CD8-positive, alpha-beta memory T cell (primary cell): ENCODE measurements at regions not wholly inside any gene's neighbourhood (a gene's known extent, or its start where the extent isn't known, plus 50 kb on each side); places are given as distances from the start of the nearest gene placed in this dataset.
A peak's percentile ranks its signal among the peaks of the same experiment; 100 is the strongest.

Experiments used
- CTCF ChIA-PET: fragments of 350-600 bp; sonication (Branson Sonifier 250); formaldehyde crosslinking; loops from one replicate; lab custom pipeline; 2021; ENCODE audit warnings: antibody characterized with exemption; lab: Charles Lee
- POLR2A ChIA-PET: fragments of 350-600 bp; sonication (Branson Sonifier 250); formaldehyde crosslinking; loops from one replicate; lab custom pipeline; 2021; ENCODE audit warnings: antibody characterized with exemption; lab: Charles Lee
- DNase-seq, 5 donors: peaks; one replicate each; pipeline versions ENCODE4 v3.0.0 to v3.0.0-alpha.2; 2020 to 2022; ENCODE audit warnings: mixed read lengths in 1 of 5
- H3K27ac ChIP-seq: one replicate; pipeline ENCODE4 v1.7.0; 2013; ENCODE audit warnings: low read depth, mild to moderate bottlenecking, low read length, moderate library complexity
- H3K27me3 ChIP-seq: 2 replicates; pipeline ENCODE4 v1.7.0; 2013; ENCODE audit warnings: low read length, mild to moderate bottlenecking; ENCODE audit not compliant: insufficient read depth, poor library complexity, severe bottlenecking
- H3K36me3 ChIP-seq: 2 replicates; pipeline ENCODE4 v1.7.0; 2013; ENCODE audit warnings: mild to moderate bottlenecking, low read length, moderate library complexity; ENCODE audit not compliant: insufficient read depth
- H3K4me1 ChIP-seq: 2 replicates; pipeline ENCODE4 v1.7.0; 2013; ENCODE audit warnings: mild to moderate bottlenecking, low read length, moderate library complexity; ENCODE audit not compliant: insufficient read depth
- H3K4me3 ChIP-seq: 2 replicates; pipeline ENCODE4 v1.7.0; 2013; ENCODE audit warnings: mild to moderate bottlenecking, low read length
- H3K9me3 ChIP-seq: 2 replicates; pipeline ENCODE4 v1.7.0; 2013; ENCODE audit warnings: mild to moderate bottlenecking, low read length
- H3K27ac Mint-ChIP-seq, 8 donors: one replicate each; pipeline ENCODE4 v1.8.0; 2020 to 2021; ENCODE audit warnings: mixed read lengths in 8 of 8, mild to moderate bottlenecking in 6 of 8, inconsistent platforms in 3 of 8, moderate library complexity in 3 of 8
- H3K27me3 Mint-ChIP-seq, 2 donors: one replicate each; pipeline ENCODE4 v1.8.0; 2020 to 2021; ENCODE audit warnings: mixed read lengths in 2 of 2, mild to moderate bottlenecking in 1 of 2, moderate library complexity in 1 of 2
- H3K36me3 Mint-ChIP-seq, 3 donors: one replicate each; pipeline ENCODE4 v1.8.0; 2020 to 2021; ENCODE audit warnings: mixed read lengths in 3 of 3, inconsistent platforms in 1 of 3, mild to moderate bottlenecking in 1 of 3
- H3K4me1 Mint-ChIP-seq, 3 donors: one replicate each; pipeline ENCODE4 v1.8.0; 2020 to 2021; ENCODE audit warnings: mixed read lengths in 3 of 3, inconsistent platforms in 1 of 3, mild to moderate bottlenecking in 1 of 3
- H3K4me3 Mint-ChIP-seq, 7 donors: one replicate each; pipeline ENCODE4 v1.8.0; 2020 to 2021; ENCODE audit warnings: mixed read lengths in 7 of 7, mild to moderate bottlenecking in 6 of 7, moderate library complexity in 4 of 7, inconsistent platforms in 2 of 7
- H3K9me3 Mint-ChIP-seq, 5 donors: one replicate each; pipeline ENCODE4 v1.8.0; 2020 to 2022; ENCODE audit warnings: mixed read lengths in 5 of 5, mild to moderate bottlenecking in 3 of 5, moderate library complexity in 2 of 5, inconsistent platforms in 1 of 5

GRCh38 chr17:56648321-56648720 is 54.8 kb downstream of the NOG start:
- Histone ChIP-seq H3K4me1 (no peaks in the 10 kb centered on the region), H3K36me3 (no peaks in the 10 kb centered on the region), H3K9me3 (no peaks in the 10 kb centered on the region), H3K27me3 (no peaks in the 10 kb centered on the region), H3K27ac (no peak overlapping the region), H3K4me3 (no peak overlapping the region)
- H3K9me3 Mint-ChIP-seq: peaks cover 0 to 13% (median 8%) of the 10 kb centered on the region in 5 donors
- no peak overlapping the region for H3K27ac Mint-ChIP-seq
- peaks cover 17 to 42% of the 10 kb centered on the region in 2 donors for H3K27me3 Mint-ChIP-seq
- no peak for DNase-seq
- no peak overlapping the region for H3K4me3 Mint-ChIP-seq
- ChIA-PET CTCF (no interaction called here), POLR2A (no interaction called here)
- H3K4me1 Mint-ChIP-seq: no peaks in the 10 kb centered on the region
- H3K36me3 Mint-ChIP-seq: peaks cover 0 to 7% (median 0%) of the 10 kb centered on the region in 3 donors

GRCh38 chr17:56648806-56649205 is 55.3 kb downstream of the NOG start:
- H3K27ac ChIP-seq: no peak overlapping the region
- H3K27me3 ChIP-seq: no peaks in the 10 kb centered on the region
- no peak overlapping the region for H3K27ac Mint-ChIP-seq
- no peaks in the 10 kb centered on the region for H3K4me1 Mint-ChIP-seq
- CTCF ChIA-PET: no interaction called here
- peaks cover 17 to 46% of the 10 kb centered on the region in 2 donors for H3K27me3 Mint-ChIP-seq
- no peak overlapping the region for H3K4me3 Mint-ChIP-seq
- H3K36me3 ChIP-seq: no peaks in the 10 kb centered on the region
- H3K9me3 Mint-ChIP-seq: peaks cover 0 to 15% (median 8%) of the 10 kb centered on the region in 5 donors
- DNase-seq: no peak
- no peaks in the 10 kb centered on the region for H3K9me3 ChIP-seq
- H3K4me1 ChIP-seq: peaks cover 4% of the 10 kb centered on the region
- POLR2A ChIA-PET: no interaction called here
- no peak overlapping the region for H3K4me3 ChIP-seq
- H3K36me3 Mint-ChIP-seq: peaks cover 0 to 9% (median 0%) of the 10 kb centered on the region in 3 donors

- peaks cover 0 to 15% (median 8%) of the 10 kb centered on the region in 5 donors for H3K9me3 Mint-ChIP-seq
- no peak overlapping the region for H3K4me3 ChIP-seq
- peaks cover 16 to 50% of the 10 kb centered on the region in 2 donors for H3K27me3 Mint-ChIP-seq
- CTCF ChIA-PET: interaction anchor here (1.0 kb wide), 1 partner anchor 59 kb away, joined by 3 read pairs; the partner anchor contains the start of gene NOG
- no peak overlapping the region for H3K27ac Mint-ChIP-seq
- DNase-seq: no peak
- no peaks in the 10 kb centered on the region for H3K27me3 ChIP-seq
- H3K4me1 Mint-ChIP-seq: no peaks in the 10 kb centered on the region
- POLR2A ChIA-PET: no interaction called here
- H3K9me3 ChIP-seq: no peaks in the 10 kb centered on the region
- no peak overlapping the region for H3K27ac ChIP-seq
- H3K36me3 Mint-ChIP-seq: peaks cover 0 to 14% (median 0%) of the 10 kb centered on the region in 3 donors
- H3K4me1 ChIP-seq: peaks cover 4% of the 10 kb centered on the region
- no peaks in the 10 kb centered on the region for H3K36me3 ChIP-seq
- no peak overlapping the region for H3K4me3 Mint-ChIP-seq
These were observed 59.1 kb downstream of the NOG start for GRCh38 chr17:56652628-56653027.

DNA sequence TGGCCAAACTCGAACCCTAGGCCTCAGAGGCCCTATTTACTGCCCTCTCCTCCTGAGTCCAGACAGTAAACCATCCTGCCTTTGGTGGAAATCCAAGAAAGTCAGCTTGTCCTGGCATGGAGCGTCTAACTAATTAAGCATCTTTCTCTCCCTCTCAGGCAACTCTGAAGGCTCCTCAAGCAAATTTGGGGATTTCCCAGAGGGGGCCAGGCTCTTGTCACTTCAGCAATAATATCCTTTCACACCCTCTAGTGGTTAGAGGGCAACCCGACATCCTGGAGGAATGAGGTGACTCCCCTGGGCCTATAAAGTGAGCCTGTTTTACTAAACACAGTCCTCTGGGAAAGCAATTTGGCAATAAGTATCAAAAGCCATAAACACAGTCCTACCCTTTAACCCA is 60.4 kb downstream of the NOG start:
- Mint-ChIP-seq H3K27me3 (peaks cover 14 to 53% of the 10 kb centered on the region in 2 donors), H3K9me3 (peaks cover 0 to 15% (median 8%) of the 10 kb centered on the region in 5 donors), H3K4me3 (no peak overlapping the region), H3K27ac (no peak overlapping the region), H3K4me1 (no peaks in the 10 kb centered on the region), H3K36me3 (peaks cover 0 to 14% (median 0%) of the 10 kb centered on the region in 3 donors)
- DNase-seq: peak in 2 of 5 donors; percentile 30 to 79
- Histone ChIP-seq H3K27me3 (no peaks in the 10 kb centered on the region), H3K4me3 (no peak overlapping the region), H3K27ac (no peak overlapping the region), H3K4me1 (peaks cover 4% of the 10 kb centered on the region), H3K36me3 (no peaks in the 10 kb centered on the region), H3K9me3 (no peaks in the 10 kb centered on the region)
- POLR2A ChIA-PET: no interaction called here
- CTCF ChIA-PET: interaction anchor here (0.9 to 2.0 kb wide), 2 partner anchors 9 to 62 kb away, joined by 3 to 6 read pairs; no protein-coding TSS in a partner anchor

GRCh38 chr17:56656701-56657327 is 63.3 kb downstream of the NOG start:
- Mint-ChIP-seq H3K36me3 (peaks cover 0 to 10% (median 0%) of the 10 kb centered on the region in 3 donors), H3K9me3 (peaks cover 0 to 8% (median 4%) of the 10 kb centered on the region in 5 donors), H3K4me3 (peak overlapping the region in 1 of 7 donors; percentile 2), H3K27ac (peak overlapping the region in 1 of 8 donors; percentile 87), H3K4me1 (no peaks in the 10 kb centered on the region), H3K27me3 (peaks cover 9 to 44% of the 10 kb centered on the region in 2 donors)
- Histone ChIP-seq H3K9me3 (no peaks in the 10 kb centered on the region), H3K27ac (no peak overlapping the region), H3K27me3 (no peaks in the 10 kb centered on the region), H3K4me3 (no peak overlapping the region), H3K36me3 (no peaks in the 10 kb centered on the region), H3K4me1 (peaks cover 4% of the 10 kb centered on the region)
- CTCF ChIA-PET: no interaction called here
- POLR2A ChIA-PET: no interaction called here
- no peak for DNase-seq

GRCh38 chr17:56658648-56659047 is 65.1 kb downstream of the NOG start:
- H3K27me3 ChIP-seq: no peaks in the 10 kb centered on the region
- Mint-ChIP-seq H3K27ac (no peak overlapping the region), H3K4me3 (no peak overlapping the region), H3K4me1 (no peaks in the 10 kb centered on the region), H3K27me3 (peaks cover 3 to 42% of the 10 kb centered on the region in 2 donors), H3K9me3 (peaks cover 0 to 2% (median 0%) of the 10 kb centered on the region in 5 donors), H3K36me3 (peaks cover 0 to 5% (median 0%) of the 10 kb centered on the region in 3 donors)
- no peak overlapping the region for H3K4me3 ChIP-seq
- H3K9me3 ChIP-seq: no peaks in the 10 kb centered on the region
- peaks cover 2% of the 10 kb centered on the region for H3K4me1 ChIP-seq
- CTCF ChIA-PET: no interaction called here
- no peak for DNase-seq
- H3K36me3 ChIP-seq: no peaks in the 10 kb centered on the region
- no peak overlapping the region for H3K27ac ChIP-seq
- POLR2A ChIA-PET: no interaction called here

DNA sequence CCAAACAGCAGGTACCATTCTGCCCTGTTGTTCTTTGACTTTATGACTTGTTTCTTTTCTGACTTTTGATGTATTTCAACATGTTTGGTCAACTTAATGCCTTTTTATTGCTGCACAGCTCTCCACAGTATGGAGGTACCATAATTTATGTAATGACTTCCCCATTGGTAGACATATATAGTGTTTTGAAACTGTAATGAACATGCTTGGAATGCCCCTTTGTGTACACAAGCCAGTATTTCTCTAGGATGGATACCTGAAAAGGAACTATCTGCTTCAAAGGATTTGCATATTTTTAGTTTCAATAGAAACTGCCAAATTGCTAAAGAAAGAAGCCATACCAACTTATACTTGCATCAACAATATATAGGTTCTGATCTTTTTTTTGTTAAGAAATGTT is 66.1 kb downstream of the NOG start:
- Mint-ChIP-seq H3K9me3 (peaks cover 0 to 2% (median 0%) of the 10 kb centered on the region in 5 donors), H3K36me3 (peaks cover 0 to 5% (median 0%) of the 10 kb centered on the region in 3 donors), H3K4me1 (no peaks in the 10 kb centered on the region), H3K27me3 (peaks cover 3 to 44% of the 10 kb centered on the region in 2 donors), H3K4me3 (no peak overlapping the region), H3K27ac (no peak overlapping the region)
- DNase-seq: no peak
- no peak overlapping the region for H3K27ac ChIP-seq
- no peaks in the 10 kb centered on the region for H3K27me3 ChIP-seq
- H3K9me3 ChIP-seq: no peaks in the 10 kb centered on the region
- CTCF ChIA-PET: no interaction called here
- no peaks in the 10 kb centered on the region for H3K4me1 ChIP-seq
- POLR2A ChIA-PET: no interaction called here
- no peaks in the 10 kb centered on the region for H3K36me3 ChIP-seq
- H3K4me3 ChIP-seq: no peak overlapping the region

DNA sequence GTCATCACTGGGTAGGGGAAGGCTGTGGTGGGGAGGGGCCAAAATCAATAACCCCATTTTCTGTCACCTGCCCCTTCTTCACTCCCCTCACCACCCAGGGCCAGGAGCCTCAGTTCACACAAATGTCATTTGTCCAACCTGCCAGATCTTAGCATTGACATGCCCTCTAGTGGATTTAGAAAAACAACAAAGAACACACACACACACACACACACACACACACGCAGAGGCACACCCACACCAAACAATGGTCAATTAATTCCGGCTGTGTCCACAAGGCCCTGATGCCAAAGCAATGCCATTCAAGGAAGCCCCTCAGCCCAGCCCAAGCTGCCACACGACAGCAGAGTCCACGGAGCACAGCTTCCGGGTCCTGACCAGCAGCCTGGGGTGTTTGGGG is 68.4 kb downstream of the NOG start:
- Mint-ChIP-seq H3K36me3 (no peaks in the 10 kb centered on the region), H3K4me3 (no peak overlapping the region), H3K4me1 (no peaks in the 10 kb centered on the region), H3K9me3 (no peaks in the 10 kb centered on the region), H3K27me3 (peaks cover 3 to 52% of the 10 kb centered on the region in 2 donors), H3K27ac (no peak overlapping the region)
- no peaks in the 10 kb centered on the region for H3K27me3 ChIP-seq
- no peak overlapping the region for H3K27ac ChIP-seq
- no peak overlapping the region for H3K4me3 ChIP-seq
- POLR2A ChIA-PET: no interaction called here
- H3K4me1 ChIP-seq: no peaks in the 10 kb centered on the region
- CTCF ChIA-PET: no interaction called here
- H3K36me3 ChIP-seq: no peaks in the 10 kb centered on the region
- H3K9me3 ChIP-seq: no peaks in the 10 kb centered on the region
- DNase-seq: no peak
